ENCODE measurements at regions not wholly inside any gene's neighbourhood (a gene's known extent, or its start where the extent isn't known, plus 50 kb on each side); places are given as distances from the start of the nearest gene placed in this dataset.

- TF ChIP-seq CBX3 (IDR thresholded peaks at IDR 0.05; ENCODE audit: borderline replicate concordance, low read depth): no peak
- TF ChIP-seq REST (IDR thresholded peaks at IDR 0.05; ENCODE audit: low read depth, low read length): no peak
- TF ChIP-seq EGR1 (IDR thresholded peaks at IDR 0.05; ENCODE audit: borderline replicate concordance in 1 of 2, low read depth in 2 of 2, low read length in 2 of 2): no peak
- TF ChIP-seq E4F1 (IDR thresholded peaks at IDR 0.05; ENCODE audit: borderline replicate concordance, partially characterized antibody): no peak
- TF ChIP-seq TBL1XR1 (IDR thresholded peaks at IDR 0.05; ENCODE audit: low read depth, low read length): no peak
- no peak for TF ChIP-seq JUNB (IDR thresholded peaks at IDR 0.05)
- TF ChIP-seq NR2F1 (conservative IDR thresholded peaks at IDR 0.05): no peak
- TF ChIP-seq SMC3 (IDR thresholded peaks at IDR 0.05; ENCODE audit: borderline replicate concordance, low read length): no peak
- TF ChIP-seq ELK1 (IDR thresholded peaks at IDR 0.05; ENCODE audit: low read depth, low read length): no peak
- TF ChIP-seq BCLAF1 (IDR thresholded peaks at IDR 0.05): no peak
- no peak for TF ChIP-seq FOS (IDR thresholded peaks at IDR 0.05; ENCODE audit: borderline replicate concordance, extremely low read depth, insufficient read length)
- no peak for TF ChIP-seq E2F8 (IDR thresholded peaks at IDR 0.05; ENCODE audit: low read depth, partially characterized antibody)
- no peak for TF ChIP-seq ASH2L (IDR thresholded peaks at IDR 0.05; ENCODE audit: borderline replicate concordance, low read depth)
- TF ChIP-seq IRF4 (IDR thresholded peaks at IDR 0.05; ENCODE audit: low read depth, low read length): no peak
Observed at GRCh38 chr4:129346036-129346435, 250.1 kb downstream of the C4orf33 start (continued).

Measured in GM12878 (cell line).